ENCODE measurements at regions not wholly inside any gene's neighbourhood (a gene's known extent, or its start where the extent isn't known, plus 50 kb on each side); places are given as distances from the start of the nearest gene placed in this dataset.

GRCh38 chr18:47404845-47405244 is 153.4 kb upstream of the SKOR2 start (continued):
- TF ChIP-seq, protein P1, sequence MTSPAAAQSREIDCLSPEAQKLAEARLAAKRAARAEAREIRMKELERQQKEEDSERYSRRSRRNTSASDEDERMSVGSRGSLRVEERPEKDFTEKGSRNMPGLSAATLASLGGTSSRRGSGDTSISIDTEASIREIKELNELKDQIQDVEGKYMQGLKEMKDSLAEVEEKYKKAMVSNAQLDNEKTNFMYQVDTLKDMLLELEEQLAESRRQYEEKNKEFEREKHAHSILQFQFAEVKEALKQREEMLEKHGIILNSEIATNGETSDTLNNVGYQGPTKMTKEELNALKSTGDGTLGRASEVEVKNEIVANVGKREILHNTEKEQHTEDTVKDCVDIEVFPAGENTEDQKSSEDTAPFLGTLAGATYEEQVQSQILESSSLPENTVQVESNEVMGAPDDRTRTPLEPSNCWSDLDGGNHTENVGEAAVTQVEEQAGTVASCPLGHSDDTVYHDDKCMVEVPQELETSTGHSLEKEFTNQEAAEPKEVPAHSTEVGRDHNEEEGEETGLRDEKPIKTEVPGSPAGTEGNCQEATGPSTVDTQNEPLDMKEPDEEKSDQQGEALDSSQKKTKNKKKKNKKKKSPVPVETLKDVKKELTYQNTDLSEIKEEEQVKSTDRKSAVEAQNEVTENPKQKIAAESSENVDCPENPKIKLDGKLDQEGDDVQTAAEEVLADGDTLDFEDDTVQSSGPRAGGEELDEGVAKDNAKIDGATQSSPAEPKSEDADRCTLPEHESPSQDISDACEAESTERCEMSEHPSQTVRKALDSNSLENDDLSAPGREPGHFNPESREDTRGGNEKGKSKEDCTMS (CRISPR knock-in tag; conservative IDR thresholded peaks at IDR 0.05): no peak
- TF ChIP-seq ZNF883 (CRISPR knock-in tag; IDR thresholded peaks at IDR 0.05; ENCODE audit: not compliant biosample characterization): no peak
- no peak for TF ChIP-seq ZNF318 (CRISPR knock-in tag; IDR thresholded peaks at IDR 0.05)
